HS-27A (cell line): ENCODE measurements at regions not wholly inside any gene's neighbourhood (a gene's known extent, or its start where the extent isn't known, plus 50 kb on each side); places are given as distances from the start of the nearest gene placed in this dataset.
"Not testable (repeated sequence)": the region's sequence is repeated elsewhere in the genome, so short reads cannot be mapped to it uniquely, and the experiment has no call there.

Source experiments
- DNase-seq: peaks from one replicate; pipeline ENCODE4 v3.0.0-alpha.2; 2012; ENCODE audit warnings: low read depth, missing footprints

DNA sequence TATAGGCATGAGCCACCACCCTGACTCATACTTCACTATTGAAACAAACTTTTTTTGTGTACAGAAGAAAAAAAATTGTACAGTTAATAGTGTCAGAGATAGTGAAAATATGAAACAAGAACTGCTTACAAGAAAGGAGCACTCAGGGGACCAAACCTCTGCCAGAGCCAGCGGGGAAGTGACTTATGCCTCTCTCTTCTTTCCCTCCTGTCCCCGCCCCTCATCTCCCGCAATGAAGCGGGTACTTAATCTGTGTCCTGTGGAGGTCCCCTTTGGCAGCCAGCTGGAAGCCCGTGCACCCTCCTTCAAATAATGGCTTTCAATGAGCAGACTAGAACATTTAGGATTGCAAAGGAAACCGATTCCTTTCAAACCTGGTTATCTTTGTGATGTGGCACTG, 51.5 kb downstream of the PPIAL4A start:
- DNase-seq: not testable (repeated sequence)

GRCh38 chr1:120941836-120942217, 52.3 kb downstream of the PPIAL4A start:
- not testable (repeated sequence) for DNase-seq

GRCh38 chr1:120942218-120942944, 52.8 kb downstream of the PPIAL4A start:
- not testable (repeated sequence) for DNase-seq

DNA sequence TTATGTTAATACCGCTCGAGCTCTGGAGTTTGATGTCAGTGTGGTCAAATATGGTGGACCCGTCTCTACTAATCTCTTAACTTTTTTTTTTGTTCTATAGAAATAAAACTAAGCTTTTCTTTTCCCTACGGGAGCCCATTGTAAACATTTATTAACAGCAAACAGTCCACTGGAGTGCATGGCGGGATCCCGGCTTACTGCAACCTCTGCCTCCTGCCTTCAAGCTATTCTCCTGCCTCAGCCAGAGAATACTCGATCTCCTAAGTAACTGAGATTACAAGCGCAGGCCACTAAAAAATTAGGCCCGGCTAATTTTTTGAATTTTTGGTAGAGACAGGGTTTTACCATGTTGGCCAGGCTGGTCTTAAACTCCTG, 53.4 kb downstream of the PPIAL4A start:
- not testable (repeated sequence) for DNase-seq

DNA sequence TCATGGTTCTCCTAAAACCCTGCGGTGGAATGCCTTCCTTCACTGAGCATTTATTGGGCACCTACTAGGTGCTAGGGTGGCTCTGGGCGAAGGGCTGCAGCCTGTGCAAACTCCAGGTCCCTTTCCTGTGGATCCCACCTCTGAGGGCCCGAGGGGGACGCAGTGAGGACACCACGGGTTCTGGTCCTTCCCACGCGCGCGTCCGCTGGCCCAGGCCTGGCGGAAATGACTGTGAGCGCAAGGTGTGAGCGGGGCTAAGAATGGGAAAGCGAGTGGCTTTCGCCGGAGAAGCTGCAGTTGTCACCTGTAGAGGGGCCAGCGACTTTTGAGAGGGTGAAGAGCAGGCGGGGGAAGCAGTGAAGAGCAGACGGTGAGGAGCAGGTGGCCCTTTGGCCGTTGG, 55.1 kb downstream of the PPIAL4A start:
- DNase-seq: not testable (repeated sequence)

- DNase-seq: not testable (repeated sequence)
Measured at GRCh38 chr1:120945122-120945521, 55.6 kb downstream of the PPIAL4A start.

GRCh38 chr1:120947114-120947513, 57.5 kb downstream of the PPIAL4A start:
- DNase-seq: not testable (repeated sequence)

- not testable (repeated sequence) for DNase-seq
Measured at GRCh38 chr1:120949724-120950123, 60.2 kb downstream of the PPIAL4A start.

DNA sequence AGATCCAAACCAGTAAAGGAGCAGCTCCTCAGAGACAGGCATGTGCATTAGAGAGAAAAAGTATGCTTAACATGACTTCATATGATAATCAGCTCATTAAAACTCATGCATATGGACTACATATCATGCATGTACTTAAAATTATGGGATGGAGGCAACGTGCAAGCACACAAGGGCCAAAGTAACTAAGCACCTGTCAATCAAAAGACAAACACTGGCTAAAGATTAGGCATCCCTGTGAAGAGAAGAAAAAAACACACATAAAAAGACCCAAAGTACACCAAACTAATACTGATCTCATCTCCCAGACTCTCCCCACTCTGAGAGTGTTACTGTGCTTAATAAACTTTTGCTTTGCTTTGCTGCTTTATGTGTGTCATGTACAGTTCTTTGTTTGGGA, 61.1 kb downstream of the PPIAL4A start:
- not testable (repeated sequence) for DNase-seq

GRCh38 chr1:120951100-120951499, 61.5 kb downstream of the PPIAL4A start:
- not testable (repeated sequence) for DNase-seq

DNA sequence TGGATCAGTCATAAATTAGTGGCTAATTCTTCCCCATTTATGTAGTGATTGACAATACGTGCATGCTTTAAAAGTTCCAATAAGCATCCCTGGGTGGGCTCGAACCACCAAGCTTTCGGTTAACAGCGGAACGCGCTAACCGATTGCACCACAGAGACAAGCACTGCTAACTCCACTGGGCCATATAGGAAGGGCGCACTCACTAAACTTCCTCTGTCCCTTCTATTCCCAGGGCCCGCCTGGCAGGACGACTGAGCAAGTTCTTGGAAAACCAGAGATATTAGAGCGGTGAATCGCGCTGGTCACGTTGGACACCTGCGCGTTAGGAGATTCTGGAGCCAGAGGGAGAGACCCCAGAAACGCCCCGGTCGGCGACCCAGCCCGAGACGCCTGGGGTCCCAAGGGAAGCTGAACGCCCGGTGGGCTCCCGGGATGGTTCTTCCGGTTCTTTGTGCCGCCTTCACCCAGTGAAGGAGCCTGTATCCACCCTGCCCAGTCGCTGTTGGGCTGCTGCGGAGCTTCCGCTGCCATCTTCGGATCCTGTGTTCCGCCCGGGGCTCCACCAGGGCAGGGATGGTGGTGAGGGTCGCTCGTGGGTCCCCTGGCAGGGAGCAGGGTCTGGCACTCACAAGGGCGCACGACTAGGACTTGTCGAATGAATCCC, 62.8 kb downstream of the PPIAL4A start:
- DNase-seq: not testable (repeated sequence)

DNA sequence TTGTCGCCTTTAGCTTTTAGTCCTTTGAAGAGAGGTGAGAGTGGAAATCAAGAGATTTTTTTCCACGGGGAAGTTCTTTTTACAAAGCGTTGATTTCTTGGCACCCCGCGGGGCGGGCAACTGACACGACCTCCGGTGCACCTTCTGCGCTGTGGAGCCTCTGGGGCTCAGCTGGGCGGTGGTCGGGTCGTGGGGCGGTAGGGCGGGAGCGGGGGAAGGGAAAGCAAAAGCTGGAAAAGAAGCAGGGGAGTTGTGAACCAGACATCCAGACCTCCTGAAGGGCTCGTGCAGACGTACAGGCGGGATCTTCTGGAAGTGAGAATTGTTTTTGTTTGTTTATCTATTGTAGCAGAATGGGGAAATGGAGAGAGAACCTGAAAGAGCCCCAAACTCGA, 63.3 kb downstream of the PPIAL4A start:
- not testable (repeated sequence) for DNase-seq

DNA sequence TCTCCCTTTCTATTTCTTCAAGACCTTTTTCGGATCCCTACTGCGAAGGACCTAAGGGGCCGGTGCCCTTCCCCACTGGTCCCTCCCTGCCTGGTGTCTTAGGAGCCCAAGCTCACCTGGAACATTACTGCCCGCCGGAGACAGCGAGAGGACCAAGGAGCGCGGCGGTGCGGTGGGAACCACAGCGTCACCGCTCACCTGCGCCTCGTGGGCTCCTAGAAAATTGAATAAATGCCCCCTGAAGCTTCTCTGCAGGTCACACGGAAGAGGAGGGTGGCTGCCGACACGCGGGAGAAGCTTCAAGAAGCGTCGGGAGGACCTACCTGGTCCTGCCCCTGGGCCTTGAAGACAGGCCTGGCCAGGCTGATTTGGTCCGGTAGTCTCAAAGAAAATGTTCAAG, 65.2 kb downstream of the PPIAL4A start:
- no peak for DNase-seq

DNA sequence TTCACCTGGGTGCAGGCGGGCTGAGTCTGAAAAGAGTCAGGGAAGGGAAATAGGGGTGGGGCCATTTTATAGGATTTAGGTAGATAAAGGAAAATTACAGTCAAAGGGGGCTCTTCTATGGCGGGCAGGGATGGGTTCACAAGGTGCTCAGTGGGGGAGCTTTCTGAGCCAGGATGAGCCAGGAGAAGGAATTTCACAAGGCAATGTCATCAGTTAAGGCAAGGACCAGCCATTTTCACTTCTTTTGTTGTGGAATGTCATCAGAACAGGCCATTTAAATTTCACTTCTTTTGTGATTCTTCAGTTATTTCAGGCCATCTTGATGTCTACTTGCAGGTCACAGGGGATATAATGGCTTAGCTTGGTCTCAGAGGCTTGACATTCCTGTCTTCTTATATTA, 66.4 kb downstream of the PPIAL4A start:
- not testable (repeated sequence) for DNase-seq

DNA sequence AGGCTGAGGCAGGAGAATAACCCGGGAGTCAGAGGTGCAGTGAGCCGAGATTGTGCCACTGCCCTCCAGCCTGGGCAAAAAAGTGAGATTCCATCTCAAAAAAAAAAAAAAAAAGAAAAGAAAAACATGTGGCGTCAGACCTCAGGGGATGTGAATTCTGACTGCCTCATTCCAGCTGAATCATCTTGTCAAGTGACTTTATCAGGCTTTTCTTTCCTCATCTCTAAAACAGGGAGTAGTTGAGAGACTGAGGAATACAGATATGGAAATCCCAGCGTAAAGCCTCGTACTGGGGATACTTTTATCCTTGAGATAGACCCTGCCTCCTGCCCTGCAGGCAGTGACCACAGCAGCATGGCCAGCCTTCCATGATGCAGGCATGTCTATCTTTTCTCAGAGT, 76.4 kb downstream of the PPIAL4A start:
- not testable (repeated sequence) for DNase-seq

DNA sequence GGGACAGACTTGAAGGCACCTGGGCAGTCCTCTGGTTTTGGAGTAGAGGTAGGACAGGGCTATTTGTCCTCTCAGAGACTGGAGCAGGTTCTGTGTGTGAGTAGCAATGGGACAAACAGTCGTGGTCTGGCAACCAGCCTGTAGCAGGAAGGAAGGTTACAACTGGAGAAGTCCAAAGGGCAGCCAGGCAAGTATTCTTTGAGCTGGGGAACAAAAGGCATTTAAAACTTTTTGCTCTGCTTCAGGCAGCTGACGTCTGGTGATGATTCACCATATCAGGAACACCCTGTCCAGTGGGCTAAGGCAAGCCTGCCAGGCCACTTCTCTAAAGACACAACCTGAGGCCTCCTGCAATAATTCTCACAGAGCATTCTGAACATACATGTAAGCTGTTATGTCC, 83.3 kb downstream of the PPIAL4A start:
- DNase-seq: not testable (repeated sequence)

DNA sequence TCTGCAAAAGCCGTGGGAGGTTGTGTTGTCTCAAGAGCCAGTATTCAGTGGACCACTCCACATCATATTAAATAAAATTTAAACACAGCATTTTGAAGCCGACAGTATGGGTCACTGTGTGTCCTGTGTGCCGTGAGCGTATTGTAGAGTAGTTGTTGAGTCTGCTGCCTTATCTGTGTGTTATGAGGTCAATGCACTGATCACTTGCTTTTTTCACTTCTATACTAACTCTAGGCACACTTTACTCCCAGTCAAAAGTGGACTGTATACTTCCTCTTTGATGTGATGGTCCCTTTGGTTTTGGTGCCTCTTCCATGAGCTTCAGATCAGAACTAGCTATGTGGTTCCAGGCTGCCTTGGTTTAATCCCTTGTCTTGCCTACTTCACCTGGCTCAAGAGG, 84.3 kb downstream of the PPIAL4A start:
- not testable (repeated sequence) for DNase-seq

GRCh38 chr1:120977279-120977678, 87.7 kb downstream of the PPIAL4A start:
- not testable (repeated sequence) for DNase-seq

- DNase-seq: not testable (repeated sequence)
Measured at GRCh38 chr1:120981489-120982094, 92.0 kb downstream of the PPIAL4A start.

- DNase-seq: not testable (repeated sequence)
Measured at GRCh38 chr1:120994614-120995013, 105.0 kb downstream of the PPIAL4A start.

- not testable (repeated sequence) for DNase-seq
Measured at GRCh38 chr1:120995025-120995424, 105.5 kb downstream of the PPIAL4A start.

DNA sequence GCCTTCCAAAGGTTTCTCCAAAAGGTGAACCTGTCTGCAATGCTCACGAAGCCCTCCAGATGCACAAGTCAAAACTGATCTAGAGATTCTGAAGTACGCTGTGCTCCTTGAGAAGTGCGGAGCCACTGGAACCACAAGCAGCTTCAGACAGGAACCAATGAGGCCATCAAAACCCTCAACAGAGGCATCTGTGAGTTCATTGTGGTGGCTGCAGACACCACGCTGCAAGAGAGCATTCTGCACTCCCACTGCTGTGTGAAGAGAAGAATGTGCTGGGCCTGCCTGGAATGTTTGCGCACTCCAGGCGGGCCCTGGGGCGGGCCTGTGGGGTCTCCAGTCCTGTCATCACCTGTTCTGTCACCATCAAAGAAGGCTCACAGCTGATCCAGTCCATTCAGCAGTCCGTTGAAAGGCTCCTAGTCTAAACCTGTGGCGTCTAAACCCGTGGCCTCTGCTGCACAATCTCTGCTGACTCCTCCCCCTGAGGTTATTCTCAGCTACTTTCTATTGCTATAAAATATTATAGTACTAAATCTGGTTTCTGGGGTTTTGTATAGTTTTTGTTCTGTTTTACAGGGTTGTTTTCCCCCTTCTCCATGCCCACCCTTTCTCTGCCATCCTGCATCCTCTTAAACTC, 111.6 kb downstream of the PPIAL4A start:
- not testable (repeated sequence) for DNase-seq

GRCh38 chr1:121003230-121003629, 113.7 kb downstream of the PPIAL4A start:
- DNase-seq: not testable (repeated sequence)
